Superior temporal gyrus (tissue), 1 donor: ENCODE measurements at regions not wholly inside any gene's neighbourhood (a gene's known extent, or its start where the extent isn't known, plus 50 kb on each side); places are given as distances from the start of the nearest gene placed in this dataset.

ENCODE experiments used
- DNase-seq: peaks from one replicate; pipeline ENCODE4 v3.0.0-alpha.2; 2016; ENCODE audit errors: extremely low spot score

DNA sequence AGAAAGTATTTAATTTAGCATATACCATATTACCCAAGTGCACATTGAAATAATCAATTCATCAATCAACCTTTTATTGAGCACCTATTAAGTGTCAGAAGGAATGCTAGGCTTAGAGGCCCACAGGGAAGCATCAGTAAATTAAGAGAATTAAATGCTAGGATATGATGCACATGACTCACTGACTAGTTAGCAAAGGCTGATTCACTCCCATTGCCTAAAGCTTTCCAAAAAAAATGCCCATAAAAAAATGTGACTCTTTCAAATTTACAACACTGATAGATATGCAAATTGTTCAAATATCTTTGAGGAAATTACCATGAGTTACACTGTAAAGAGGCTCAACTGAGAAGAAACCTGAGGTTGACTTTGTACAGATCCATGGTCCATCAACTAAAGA, 883.3 kb downstream of the CDH11 start:
- DNase-seq, result no peak

DNA sequence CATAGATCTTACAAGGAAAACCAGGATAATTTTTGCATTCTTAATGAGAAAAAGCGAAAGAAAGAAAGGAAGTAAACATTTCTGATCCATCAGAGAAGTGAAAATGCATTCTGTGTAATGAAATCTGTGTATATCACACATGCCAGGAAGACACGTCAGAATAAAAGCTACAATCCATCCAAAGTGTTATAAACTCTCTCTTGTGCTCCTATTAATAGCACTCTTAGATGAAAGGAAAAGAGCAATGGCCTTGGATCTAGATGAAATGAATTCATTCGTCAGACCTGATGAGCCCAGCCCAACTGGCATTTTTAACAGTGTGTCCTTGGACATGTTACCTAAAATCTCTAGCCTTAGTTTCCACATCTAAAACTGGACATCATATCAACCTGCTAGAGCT, 885.5 kb downstream of the CDH11 start:
- DNase-seq, result no peak

DNA sequence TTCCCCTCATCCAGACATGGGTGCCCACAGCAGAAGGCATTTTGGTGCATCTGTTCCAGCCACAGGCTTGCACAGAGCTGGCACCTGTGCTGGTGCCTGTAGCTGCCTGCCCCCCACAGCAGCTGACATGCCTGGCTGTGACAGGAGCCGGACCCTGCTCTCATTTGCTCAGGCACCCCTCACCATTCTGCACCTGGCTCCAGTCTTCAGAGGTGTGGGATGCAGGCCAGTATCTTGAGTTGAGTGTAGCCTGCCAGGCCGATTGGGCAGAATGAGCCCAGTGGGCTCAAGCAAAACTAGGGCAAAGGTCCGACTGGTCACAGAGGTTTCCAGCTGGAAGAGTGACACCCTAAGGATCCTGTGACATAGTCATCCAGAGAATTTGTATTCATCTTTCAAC, 887.7 kb downstream of the CDH11 start:
- DNase-seq, result no peak

DNA sequence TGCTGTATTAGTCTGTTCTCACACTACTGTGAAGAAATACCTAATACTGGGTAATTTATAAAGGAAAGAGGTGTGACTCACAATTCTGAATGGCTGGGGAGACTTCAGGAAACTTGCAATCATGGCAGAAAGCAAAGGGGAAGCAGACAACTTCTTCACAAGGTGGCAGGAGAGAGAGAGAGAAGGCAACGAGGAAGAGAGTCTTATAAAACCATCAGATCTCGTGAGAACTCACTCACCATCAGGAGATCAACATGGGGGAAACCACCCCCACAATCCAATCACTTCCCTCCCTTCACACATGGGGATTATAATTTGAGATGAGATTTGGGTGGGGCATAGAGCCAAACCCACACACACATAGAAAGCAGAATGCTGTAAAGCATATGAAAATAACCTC, 896.2 kb downstream of the CDH11 start:
- no peak for DNase-seq

GRCh38 chr16:64225036-64225435, 896.8 kb downstream of the CDH11 start:
- DNase-seq, result no peak

DNA sequence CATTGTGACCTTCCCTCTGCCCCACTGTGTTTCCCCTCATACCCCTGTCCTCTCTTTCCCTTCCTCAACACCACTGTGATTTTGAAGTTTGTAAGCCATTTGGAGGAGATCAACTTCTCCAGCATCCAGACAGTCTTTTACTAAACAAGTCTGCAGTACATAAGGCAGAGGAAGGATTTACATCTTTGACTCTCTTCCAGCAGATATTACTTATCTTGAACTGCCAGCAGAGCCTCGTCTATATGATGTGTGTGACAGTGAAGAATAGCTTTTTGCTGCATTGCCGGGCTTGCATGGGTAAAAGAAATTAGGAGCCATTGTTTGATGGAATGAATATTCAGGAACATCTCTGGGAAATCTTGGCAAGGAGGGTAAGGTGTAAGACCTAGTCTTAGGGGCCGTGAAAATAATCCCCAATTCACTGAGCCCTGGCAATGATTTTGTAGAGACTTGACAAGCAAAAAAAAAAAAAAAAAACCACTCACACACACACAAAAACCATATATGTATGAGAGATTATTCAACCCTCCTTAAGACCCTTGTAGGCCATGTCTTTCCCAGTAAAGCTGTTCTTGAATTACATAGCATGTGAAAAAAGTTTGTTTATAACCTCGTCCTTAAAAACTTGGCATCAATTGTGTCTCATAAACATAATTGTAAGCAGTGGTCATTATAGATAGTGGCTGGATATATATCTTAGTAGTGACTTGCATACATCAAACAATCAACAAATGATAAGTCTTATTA, 903.9 kb downstream of the CDH11 start:
- no peak for DNase-seq

DNA sequence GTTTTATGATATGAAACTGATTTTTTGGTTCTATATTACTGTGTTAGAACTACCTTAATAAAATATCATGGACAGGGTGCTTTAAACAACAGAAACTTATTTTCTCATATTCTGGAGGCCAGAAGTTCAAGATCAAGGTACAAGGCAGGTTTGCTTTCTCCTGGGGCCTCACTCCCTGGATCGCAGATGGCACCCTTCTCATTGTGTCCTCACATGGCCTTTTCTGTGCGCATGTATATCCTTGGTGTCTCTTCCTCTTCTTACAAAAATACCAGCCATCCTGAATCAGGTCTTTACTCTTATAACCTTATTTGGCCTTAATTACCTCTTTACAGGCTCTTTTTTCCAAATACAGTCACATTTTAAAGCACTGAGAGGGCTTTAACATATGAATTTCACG, 906.1 kb downstream of the CDH11 start:
- DNase-seq, result no peak

DNA sequence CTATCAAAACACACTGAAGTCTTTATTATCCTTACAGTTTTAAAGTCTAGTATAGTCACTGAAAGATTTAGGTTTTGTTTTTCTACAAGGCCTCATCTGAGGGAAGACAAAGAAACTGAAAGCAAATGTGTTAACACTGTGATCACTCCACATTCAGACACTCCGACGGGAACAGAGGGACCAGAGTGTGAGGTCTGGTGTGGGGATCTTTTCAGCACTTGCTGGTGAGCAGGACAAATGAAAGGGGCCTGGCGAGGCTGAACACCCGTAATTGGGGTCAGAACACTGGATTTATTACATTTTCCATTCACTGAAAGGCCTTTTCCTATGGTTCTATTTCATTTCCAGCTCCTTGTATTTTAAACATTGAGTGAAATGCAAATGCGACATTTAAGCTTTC, 910.5 kb downstream of the CDH11 start:
- DNase-seq, result no peak

DNA sequence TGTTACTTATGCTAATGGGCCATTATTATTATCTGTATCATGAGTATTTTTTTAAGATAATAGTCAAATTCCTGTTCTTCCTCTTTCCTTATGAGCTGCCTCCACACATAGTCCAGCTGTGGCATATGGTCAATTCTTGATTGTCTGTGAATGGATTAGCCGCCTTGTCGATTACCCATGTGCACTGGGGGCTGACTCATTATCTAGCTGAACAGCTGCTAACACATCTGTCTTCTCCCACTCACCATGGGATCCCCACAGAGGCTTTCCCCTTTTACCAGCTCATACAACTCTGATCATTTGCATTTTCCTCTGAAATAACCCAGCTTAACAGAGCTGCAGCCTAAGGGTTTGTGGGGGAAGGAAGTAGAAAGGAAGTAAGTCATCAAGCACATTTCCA, 915.0 kb downstream of the CDH11 start:
- no peak for DNase-seq

DNA sequence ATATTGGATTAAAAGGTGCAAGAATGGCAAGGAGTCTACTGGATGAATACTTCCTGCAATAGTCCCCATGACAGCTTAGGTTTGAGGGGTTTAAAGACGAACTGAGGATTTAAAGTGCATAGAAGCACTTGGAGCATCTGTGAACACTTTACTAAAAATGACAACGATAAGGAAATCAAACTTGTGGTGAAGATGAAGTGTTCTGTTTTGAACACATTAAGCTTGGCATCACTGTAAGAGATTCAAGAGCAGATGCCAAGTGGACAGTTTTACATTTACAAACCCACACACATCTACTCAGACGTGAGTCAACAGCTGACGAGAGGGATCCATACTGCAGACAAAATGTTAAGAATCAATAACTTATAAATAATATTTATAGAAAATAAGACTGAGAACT, 918.7 kb downstream of the CDH11 start:
- DNase-seq, result no peak

- DNase-seq, result no peak
These were observed 919.3 kb downstream of the CDH11 start for GRCh38 chr16:64202571-64202970.

- DNase-seq, result no peak
These were observed 925.4 kb downstream of the CDH11 start for GRCh38 chr16:64196444-64196843.

- no peak for DNase-seq
These were observed 935.9 kb downstream of the CDH11 start for GRCh38 chr16:64185954-64186353.

DNA sequence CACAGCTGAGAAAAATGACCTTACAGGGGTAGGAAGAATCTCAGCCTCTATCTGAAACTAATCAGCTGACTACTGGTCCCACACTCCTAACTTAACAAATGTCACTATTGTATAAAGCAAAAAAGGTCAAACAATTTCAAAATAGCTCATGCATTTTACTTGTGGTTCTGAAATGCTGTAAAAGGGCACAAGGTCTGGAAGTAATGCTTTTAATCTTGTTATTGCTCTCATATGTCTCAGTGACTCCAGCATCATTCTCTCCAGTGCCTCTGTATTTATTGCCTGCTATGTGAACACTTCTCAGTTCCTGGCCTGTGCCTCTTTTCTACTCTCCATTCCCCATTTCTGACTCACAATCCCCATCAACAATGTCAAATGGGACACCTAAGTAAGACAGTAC, 937.7 kb downstream of the CDH11 start:
- DNase-seq, result no peak

GRCh38 chr16:64182985-64183384, 938.9 kb downstream of the CDH11 start:
- no peak for DNase-seq

DNA sequence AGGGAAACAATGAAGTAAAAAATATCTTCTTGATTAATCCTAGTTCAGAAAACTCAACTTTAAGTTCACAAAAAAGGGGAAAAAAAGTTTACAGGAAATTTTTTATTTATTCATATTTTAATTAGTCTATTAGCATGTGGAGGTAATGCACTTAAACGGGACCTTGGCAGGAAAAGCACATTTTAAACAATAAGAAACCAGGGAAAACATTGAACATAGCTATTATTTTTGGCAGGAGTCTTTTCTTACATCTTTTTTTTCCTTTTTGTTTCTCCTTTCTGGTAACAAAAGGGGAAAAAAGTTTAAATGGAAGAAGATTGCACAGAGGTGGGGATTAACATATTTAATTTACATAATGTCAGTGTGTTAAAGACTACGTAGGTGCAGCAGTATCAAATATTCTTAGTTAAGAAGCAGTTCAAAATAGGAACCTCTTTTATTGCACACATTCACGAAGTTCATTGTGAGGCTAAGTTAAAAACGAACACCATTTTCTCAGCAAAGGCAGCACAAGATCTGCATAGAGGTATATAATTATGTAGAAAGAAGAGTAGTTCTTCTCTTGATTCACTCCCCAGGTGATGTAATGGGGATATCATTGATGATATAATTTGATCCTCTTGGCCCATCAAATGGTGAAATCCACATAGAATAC, 940.5 kb downstream of the CDH11 start:
- no peak for DNase-seq

- no peak for DNase-seq
These were observed 941.5 kb downstream of the CDH11 start for GRCh38 chr16:64180136-64180900.

GRCh38 chr16:64174327-64174726, 947.5 kb downstream of the CDH11 start:
- DNase-seq, result no peak

DNA sequence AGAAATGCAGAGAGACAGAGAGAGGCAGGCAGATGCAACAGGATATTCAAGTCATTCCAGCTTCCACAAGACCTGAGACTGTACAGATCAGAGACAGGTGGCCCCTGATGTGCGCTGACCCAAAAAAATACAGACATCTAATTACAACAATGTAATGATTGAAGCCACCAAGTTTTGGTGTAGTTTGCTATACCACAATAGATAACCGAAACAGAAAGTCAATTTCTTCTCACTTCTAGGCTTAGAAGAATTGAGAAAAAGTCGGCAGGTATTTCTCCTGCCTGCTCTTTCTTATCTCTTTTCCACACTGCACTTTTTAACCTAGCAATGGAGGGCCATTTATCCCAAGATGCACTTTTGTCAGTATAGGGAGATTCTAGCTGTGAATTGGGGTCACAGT, 949.2 kb downstream of the CDH11 start:
- no peak for DNase-seq

- DNase-seq, result no peak
These were observed 949.6 kb downstream of the CDH11 start for GRCh38 chr16:64172226-64172625.

DNA sequence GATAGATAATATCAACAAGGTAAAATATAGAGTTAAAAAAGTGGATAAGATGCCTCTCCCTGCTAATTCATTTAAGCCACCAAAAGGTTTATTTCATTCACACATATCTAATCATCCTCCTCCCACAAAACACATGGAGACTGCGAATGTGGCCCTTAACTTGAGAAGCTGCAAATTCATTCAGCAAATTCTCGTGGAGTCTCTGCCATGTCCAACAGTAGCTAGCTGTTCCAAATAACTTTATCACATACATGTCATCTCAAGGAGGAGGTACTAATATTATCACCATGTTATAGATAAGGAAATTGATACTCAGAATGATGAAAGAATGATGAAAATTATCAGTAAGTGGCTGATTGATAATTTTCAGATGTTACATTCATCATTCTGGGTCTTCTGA, 950.2 kb downstream of the CDH11 start:
- DNase-seq, result no peak

GRCh38 chr16:64168371-64168770, 953.5 kb downstream of the CDH11 start:
- no peak for DNase-seq

- no peak for DNase-seq
These were observed 953.9 kb downstream of the CDH11 start for GRCh38 chr16:64167936-64168335.
